Tongue (tissue), 1 donor: ENCODE measurements at regions not wholly inside any gene's neighbourhood (a gene's known extent, or its start where the extent isn't known, plus 50 kb on each side); places are given as distances from the start of the nearest gene placed in this dataset.
"Not testable (repeated sequence)": the region's sequence is repeated elsewhere in the genome, so short reads cannot be mapped to it uniquely, and the experiment has no call there.

Experiments
- DNase-seq: peaks from one replicate; pipeline ENCODE4 v3.0.0-alpha.2; 2015

DNA sequence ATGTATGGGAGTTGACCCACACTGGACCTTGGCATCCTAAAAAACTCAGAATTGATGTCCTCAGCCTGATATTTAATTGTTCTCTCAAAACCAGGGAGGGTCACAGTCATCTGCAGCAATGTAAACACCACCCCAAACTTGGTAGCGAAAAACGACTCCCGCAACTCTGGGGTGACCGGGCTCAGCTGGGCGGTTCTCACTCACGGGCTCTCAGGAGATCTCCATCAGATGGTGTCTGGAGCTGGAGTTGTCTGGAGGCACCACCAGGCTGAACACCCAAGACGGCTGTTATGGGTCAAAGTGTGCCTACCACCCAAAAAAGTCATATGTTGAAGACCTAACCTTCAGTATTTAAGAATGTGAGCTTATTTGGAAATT lies 50.9 kb upstream of the NXT1 start:
- DNase-seq: no peak

DNA sequence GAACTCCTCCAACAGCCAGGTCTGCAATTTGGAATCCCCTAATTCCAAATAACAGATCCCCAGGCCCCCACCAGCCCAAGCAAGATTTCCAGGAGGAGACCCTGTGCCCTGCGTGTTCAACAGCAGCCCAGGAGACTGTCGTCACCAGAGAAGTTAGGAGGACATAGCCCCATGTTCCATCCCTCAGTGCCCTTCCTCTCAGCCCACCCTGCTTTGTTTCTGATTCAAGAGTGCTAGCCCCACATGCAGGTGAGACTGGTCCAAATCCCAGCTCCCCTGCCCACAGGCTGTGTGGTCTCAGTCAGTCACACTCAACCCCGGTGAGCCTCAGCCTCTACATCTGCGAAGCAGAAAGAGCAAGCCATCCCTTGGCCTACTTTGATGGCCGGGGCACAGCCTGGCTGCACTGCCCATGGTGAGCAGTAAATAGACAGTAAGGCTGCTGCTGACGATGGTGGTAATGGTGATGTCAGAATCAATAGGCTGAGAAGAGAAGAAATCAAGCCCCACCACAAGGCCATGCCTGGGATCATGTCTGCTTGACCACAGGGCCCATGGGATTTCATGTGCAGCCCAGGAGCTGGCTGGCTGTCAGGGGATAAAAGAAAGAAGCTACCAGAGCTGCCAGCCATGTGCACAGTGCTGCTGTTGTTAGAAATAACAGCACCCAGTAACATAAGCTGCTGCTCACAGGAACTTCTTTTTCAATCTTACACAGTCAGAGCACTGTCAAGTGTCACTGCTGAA lies 51.5 kb upstream of the NXT1 start:
- no peak for DNase-seq

DNA sequence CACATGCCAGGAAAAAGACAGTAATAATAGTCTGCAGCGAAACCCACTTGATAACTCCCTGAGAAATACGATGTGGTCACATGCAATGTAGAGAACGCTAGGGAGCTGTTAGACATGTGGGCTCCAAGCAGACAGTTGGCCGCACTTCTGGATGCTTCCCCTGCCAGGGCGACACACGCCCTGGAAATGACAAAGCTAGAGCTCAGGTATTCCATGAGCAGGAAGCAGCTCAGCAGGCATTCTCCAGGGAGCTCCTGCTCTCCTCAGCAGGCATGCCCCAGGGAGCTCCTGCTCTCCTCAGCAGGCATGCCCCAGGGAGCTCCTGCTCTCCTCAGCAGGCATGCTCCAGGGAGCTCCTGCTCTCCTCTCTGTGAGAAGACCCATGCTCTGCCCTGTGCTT lies 52.4 kb upstream of the NXT1 start:
- DNase-seq: no peak

DNA sequence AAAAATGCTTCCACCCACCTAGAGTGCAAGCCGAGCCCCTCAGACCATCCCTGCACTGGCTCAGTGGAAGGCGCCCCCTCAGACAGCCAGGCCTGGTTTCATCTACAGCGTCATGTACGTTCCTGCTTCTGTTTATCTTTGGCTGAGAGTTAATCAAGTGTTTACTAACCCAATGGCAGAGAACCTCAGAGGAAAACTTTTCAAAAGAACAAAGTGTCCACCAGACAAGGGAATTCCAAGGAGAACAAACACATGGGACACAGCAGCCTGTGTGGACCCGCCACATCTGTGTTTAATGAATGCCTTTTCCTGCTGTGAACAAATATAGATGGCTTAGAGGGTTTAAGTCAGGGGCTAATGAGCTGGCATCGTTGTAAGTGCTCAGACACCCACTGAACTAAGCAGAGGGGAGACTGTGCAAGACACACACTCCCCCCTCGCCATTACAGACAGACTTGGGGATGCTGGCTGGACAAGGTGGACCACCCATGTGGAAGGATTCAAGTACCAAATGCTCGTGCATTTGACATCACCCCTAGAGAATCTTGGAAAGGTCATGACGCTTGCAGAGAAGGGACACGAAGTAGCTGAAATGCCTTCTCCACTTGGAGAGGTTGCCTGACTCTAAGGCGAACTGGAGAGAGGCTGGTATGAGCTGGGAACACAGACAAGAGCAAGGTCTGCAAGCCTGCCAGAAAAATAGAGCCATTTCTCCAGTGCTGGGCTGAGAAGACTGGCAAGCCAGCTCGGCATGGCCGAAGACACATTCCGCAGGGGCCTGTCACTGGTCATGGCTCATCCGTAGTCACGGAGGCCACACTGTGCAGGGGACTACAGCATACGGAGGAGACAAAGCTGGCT lies 53.5 kb upstream of the NXT1 start:
- DNase-seq: peak; percentile 39

DNA sequence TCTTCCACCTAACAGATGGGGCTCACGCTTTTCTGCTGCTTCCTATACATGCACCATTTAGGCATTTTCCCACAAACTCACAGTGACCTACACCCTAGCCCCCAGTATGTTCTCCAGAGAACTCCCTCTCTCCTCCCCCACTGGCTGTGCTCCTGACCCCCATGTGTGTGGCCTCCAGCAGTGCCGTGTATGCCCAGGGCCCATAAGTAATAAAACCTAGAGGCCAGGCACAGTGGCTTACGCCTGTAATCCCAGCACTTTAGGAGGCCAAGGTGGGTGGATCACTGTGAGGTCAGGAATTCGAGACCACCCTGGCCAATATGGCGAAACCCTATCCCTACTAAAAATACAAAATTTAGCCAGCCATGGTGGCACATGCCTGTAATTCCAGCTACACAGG lies 54.7 kb upstream of the NXT1 start:
- no peak for DNase-seq

DNA sequence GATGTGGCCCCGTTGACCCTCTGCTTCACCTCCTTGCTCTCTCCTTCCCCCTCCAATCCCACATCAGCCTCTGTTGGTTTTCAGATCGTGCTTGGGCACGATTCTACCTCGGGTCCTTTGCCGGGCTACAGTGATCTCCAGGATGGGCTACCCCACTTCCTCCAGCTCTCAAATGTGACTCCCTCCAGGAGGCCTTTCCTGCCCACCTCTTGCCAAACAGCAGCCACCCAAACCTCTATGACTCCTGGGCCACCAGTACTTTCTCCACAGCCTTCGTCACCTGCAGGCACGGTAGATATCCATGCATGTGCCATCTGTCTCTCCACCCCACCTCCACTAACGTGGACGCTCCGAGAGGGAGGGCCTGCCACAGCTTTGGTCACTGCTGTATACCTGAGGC lies 55.9 kb upstream of the NXT1 start:
- DNase-seq: no peak

DNA sequence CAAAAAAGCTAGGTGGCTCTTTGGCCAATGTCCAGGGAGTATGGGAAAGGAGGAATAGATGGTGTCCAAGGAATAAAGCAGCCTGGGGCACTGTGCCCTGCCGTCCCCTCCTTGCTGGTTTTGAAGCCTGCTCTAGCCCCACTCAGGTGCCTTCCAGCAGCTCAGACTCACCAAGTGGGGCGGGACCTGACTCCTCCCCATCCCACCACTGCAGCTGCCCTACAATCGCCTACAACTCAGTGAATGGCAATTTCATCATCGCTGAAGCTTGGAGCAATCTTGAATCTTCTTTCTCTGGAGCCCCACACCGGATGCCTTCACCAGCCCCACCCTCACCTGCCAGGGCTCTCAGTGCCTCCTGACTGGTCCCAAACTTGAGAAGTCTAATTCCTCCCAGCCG lies 56.4 kb upstream of the NXT1 start:
- DNase-seq: no peak

DNA sequence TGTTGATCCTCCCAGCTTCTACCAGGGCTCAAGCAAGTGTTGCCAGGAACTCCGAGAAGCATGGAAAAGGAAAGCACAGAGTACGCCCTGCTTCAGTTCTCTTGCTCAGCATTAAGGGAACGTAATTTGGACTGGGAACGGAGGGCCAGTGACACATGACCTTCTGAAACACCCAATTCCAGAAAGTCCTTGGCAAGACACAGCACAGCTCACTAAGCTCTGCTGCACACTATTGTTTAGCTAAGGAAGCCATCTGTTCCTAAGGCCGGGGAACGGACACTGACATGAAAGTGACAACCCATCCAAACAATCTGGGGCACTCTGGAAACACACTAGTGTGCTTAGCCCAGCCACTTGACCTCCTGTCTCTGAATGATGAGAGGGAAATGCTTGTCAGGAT lies 56.9 kb upstream of the NXT1 start:
- no peak for DNase-seq

DNA sequence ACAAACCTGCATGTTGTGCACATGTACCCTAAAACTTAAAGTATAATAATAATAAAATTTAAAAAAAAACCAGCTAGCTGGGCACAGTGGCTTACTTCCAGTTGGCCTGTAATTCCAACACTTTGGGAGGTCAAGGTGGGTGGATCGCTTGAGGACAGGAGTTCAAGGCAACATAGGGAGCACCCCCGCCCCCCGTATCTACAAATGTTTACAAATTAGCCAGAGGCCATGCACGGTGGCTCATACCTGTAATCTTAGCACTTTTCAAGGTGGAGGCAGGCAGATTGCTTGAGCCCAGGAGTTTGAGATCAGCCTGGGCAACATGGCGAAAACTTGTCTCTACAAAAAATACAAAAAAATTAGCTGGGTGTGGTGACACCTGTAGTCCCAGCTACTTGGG lies 58.3 kb upstream of the NXT1 start:
- DNase-seq: not testable (repeated sequence)

DNA sequence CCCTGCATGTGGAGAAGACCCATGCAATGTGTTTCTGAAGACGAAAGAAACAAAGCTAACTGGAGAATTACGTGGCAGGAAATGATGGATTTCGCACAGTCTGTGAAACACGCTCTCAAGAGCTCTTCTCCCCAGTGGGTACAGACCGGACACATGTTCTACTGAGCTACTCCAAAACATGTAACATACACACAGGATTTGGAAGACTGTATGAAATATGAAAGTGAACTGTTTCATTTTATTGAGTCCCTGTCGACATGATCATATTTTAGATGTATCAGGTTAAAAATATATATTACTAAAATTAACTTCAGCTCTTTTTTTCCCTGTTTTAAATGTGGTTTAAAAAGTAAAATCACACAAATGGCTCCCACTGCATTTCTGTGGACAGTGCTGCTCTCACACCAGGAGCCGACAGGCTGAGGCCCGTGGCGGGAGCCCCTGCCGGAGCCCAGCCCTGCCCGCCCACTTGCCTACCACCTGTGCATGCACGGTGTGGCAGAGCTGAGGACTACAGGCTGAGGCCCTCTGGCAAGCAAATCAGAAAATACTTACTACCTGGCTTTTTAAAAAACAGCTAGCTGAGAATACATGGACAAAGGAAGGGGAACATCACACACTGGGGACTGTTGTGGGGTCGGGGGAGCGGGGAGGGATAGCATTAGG lies 58.9 kb upstream of the NXT1 start:
- no peak for DNase-seq

DNA sequence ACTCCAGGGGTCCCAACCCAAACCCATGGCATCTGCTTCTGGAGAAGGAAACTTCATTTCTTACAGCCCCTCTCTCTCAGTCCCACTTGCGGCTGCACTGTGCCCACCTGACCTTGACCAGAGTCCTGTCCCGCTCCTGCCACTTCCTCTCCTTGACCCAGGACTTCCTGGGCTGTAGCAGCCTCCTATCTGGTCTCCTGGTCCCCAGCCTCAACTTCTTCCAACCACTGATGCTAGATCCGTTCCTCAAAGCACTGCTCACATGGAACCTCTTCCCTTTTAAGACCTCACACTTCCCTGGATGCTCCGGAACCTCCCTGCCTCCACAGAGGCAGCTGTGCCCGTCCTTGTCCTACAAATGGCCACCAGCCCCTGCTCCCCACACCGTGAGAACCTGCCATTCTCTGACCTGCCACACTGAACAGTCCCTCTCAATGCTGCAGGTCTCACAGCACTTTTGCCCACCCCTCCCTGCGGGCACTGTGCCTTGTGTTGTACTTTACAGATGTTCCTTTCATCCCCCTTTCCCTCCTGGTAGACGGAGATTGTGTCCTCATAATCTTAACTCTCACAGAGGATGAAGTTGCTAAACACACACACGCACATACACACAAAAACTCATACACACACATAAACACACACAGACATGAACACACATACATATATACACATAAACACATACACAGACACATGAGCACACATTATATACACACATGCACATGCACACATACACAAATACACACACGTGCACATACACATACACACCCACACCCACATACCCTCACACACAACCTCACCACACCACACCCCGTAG lies 59.6 kb upstream of the NXT1 start:
- DNase-seq: no peak

DNA sequence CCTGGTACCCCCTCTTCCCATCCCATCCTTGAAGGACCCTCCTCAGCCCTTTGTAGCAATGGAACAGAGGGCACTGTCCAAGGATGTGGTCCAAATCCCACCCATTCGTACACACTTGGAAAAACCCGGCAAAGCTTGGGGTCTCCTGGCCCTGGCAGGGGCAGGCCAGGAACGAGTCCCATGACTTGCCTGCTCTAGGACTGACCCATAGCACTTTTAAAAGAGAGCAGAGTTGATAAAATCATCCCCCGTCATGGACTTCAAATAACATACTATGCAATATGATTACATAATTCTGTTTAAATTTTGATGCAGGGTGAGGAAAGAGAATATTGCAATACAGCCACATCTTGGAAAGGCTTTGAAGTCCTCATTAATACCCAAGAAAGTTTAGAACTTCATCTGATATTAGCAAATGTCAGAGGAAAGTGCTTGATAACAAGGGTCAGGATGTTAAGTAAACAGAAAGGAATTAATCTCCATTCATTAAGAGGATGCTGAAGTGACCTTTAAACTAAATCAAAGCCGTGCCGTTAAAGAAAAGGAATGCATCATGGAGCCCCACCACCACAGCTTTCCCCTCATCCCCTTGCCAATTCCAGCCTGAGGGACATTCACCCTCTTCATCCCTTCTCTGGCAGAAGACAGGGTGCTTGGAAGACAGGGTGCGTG lies 60.7 kb upstream of the NXT1 start:
- no peak for DNase-seq

DNA sequence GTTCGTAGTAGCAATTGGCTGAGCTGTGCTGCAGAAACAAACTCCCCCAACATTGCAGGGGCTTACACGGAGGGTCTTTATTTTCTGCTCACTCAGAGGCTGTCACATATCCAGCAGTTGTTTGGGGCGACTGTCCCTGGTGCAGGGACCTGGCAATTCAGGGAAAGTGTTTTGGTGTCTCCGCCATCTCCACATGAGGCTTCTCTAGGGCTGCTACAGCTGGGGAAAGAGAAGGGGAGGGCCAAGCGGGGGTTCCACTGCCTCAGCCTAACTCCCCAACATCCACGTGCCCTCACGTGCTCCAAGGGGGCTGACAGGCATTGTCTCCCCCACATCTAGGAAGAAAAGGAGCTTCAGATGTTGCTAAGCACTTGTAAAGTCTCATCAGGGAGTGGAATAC lies 61.3 kb upstream of the NXT1 start:
- no peak for DNase-seq

DNA sequence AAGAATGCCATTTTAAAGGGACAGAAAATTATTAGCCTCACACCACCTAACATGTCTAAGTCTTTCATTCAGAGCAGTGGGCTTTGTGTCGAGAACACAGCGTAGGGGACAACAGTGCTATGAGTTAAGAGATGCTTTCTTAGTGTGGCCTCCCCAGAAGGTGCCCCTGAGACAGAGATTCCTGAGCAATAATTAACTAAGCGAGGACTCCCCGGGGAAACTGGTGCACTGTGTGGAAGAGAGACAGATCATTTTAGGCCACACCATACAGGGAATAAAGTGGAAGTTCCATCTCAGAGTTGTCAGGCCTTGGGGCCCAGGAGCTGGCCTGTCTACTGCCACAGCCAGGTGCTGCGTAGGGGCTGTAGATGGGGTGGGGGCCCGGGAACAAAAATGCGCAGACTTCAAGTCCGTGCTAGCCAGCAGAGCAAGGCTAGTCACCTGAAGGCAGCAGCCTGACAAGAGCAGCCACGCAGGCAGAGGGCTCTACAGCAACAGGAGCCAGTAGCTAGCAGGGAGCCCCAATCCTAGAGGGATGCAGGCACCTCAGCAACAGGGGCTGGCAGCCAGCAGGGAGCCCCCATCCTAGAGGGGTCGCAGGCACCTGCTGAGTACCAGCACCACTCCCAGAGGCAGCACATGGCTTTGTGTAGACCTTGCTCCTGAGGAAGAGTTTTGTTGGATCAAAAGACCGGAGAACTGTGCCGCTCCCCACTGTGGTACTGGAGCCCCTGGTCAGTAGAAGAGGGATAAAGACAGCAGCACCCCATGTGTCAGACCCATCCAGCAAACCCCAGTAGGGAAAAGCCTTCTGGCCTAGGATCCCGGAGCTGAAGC lies 63.0 kb upstream of the NXT1 start:
- no peak for DNase-seq

DNA sequence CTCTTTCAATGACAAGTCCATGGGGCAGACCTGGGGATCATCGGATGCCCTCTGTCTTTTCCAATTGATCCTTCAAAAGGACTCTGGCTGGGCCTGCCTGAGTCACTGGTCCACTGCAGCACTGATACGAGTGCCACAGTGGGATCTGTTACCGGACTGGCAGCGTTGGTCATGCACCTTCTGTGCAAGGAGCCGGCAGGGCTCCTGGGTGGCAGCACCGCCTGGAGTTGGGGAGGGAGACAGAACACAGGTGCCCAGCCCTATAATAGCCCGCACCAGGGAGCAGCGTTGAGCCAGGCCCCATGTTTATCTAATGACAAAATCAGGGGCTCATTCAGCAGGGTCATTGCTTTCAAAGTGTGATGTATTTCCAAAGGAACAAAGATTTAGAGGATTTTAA lies 64.2 kb upstream of the NXT1 start:
- DNase-seq: no peak

DNA sequence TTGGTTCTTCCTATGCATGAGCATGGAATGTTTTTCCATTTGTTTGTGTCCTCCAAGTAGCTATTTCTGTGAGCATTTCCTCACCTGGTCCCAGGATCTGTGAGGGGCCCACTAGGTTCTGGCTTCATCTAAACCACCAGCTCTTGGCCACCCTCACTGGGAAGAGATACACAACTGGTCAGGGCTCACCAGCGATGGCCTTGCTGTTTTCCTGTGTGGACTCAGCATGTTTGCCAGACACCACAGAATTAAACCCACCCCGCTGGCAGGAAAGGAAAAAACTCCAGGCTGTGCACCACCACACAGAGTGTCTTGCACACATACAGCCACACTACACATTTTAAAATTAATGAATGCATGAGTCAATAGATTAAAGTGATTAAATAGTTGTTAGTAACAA lies 65.1 kb upstream of the NXT1 start:
- DNase-seq: no peak

DNA sequence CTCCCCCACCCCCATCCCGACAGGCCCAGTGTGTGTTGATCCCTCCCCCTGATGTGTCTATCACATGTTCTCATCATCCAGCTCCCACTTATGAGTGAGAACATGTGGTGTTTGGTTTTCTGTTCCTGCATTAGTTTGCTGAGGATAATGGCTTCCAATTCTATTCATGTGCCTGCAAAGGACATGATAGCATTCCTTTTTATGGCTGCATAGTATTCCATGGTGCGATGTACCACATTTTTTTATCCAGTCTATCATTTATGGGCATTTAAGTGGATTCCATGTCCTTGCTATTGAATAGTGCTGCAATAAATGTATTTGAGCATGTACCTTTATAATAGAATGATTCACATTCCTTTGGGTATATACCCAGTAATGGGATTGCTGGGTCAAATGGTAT lies 66.6 kb upstream of the NXT1 start:
- no peak for DNase-seq

DNA sequence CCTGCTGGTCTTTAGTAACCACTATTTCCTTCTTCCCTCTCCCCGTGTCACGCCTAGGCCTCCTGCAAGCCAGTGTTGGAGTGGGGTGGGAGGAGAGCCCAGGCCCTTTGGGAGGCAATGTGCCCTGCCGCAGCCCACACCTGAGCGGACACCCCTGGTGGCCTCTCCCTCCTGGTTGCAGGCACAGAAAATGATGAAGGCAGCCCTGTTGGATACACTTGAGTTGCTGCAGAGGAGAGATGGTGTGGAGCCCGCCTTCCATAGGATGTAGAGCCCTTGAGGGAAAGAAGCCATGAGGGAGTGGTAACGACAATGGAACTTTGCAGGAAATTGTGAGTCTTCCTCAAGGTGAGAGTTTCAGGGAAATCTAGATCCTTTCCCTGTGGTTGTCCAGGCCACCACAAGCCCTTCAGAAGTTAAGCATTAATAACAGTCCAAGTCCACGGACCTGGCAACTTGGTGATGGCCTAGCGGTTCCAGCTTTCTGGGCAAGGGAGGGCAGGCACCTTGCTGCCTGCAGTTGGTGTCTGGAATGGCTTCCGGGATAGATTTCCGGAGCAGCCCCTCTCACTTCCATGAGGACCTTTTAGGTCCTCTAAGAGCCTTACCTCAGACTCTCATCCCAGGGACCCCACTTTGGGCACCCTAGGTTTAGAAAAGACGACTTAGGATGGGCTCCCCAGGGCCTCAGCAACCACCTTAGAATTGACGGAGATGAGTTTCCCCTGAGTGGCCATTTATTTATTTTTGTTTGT lies 67.3 kb upstream of the NXT1 start:
- DNase-seq: no peak

DNA sequence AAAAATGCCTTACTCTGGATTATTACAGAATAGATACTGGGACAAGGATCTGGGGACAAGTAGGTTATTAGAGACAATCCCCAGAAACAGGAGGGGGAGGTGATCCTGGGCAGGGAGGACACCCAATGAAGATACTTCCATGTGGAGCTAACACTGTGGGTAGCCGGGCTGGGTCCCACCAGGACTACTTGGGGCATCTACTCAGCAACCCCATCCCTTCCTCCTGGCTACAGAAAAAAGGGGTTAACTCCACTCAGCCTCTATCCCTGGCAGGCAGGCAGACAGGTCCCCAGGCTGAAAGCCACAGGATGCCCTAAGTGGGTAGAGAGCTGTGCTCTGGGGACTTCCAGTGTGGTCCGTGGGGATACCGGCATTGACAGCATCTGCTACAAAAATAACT lies 68.0 kb upstream of the NXT1 start:
- DNase-seq: no peak

DNA sequence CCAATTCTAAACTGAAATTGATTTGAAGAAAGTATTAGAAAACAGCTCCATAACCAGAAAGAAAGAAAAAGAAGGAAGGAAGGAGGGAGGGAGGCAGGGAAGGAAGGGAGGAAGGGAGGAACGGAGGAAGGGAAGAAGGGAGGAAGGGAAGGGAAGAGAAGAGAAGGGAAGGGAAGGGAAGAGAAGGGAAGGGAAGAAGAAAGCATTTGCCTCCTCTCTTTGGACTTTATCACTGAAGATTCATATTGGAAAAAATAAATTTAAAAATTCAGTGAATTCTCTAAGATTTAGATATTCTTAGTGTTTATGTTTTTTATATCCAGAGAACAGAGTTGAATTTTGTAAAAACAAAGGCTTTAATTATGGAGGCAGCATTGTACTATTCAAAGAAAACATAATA lies 68.5 kb upstream of the NXT1 start:
- no peak for DNase-seq
